MM.1S (cell line): ENCODE measurements at regions not wholly inside any gene's neighbourhood (a gene's known extent, or its start where the extent isn't known, plus 50 kb on each side); places are given as distances from the start of the nearest gene placed in this dataset.

Experiments used
- DNase-seq: peaks from one replicate; pipeline ENCODE4 v3.0.0-alpha.2; 2015
- H2AFZ ChIP-seq: fragments of 300-600 bp; sonication (generic); 2 replicates; pipeline ENCODE4 v1.6.0; 2016; ENCODE audit warnings: antibody characterized with exemption, low read length
- H3F3A ChIP-seq: fragments of 300-600 bp; sonication (generic); 2 replicates; pipeline ENCODE4 v1.6.1; 2016; ENCODE audit warnings: mild to moderate bottlenecking, antibody characterized with exemption, low read length, moderate library complexity, mixed read lengths; ENCODE audit not compliant: insufficient read depth
- H3K27ac ChIP-seq: fragments of 300-600 bp; sonication (generic); 2 replicates; pipeline ENCODE4 v1.5.1; 2016; ENCODE audit warnings: mild to moderate bottlenecking, low read length
- H3K27me3 ChIP-seq: fragments of 300-600 bp; sonication (generic); replicated peaks from 2 replicates; pipeline ENCODE4 v1.6.0; 2016; ENCODE audit warnings: low read length; ENCODE audit not compliant: insufficient read depth
- H3K36me3 ChIP-seq: fragments of 300-600 bp; sonication (generic); replicated peaks from 2 replicates; pipeline ENCODE4 v1.6.1; 2016; ENCODE audit warnings: mild to moderate bottlenecking, low read length, mixed read lengths; ENCODE audit not compliant: insufficient read depth
- H3K4me1 ChIP-seq: fragments of 300-600 bp; sonication (generic); 2 replicates; pipeline ENCODE4 v1.6.1; 2016; ENCODE audit warnings: low read length, mixed read lengths
- H3K4me2 ChIP-seq: fragments of 300-600 bp; sonication (generic); 2 replicates; pipeline ENCODE4 v1.6.0; 2016; ENCODE audit warnings: low read depth, low read length
- H3K4me3 ChIP-seq: fragments of 300-600 bp; sonication (generic); 2 replicates; pipeline ENCODE4 v1.5.1; 2016; ENCODE audit warnings: low read length, mixed read lengths
- H3K79me2 ChIP-seq: fragments of 300-600 bp; sonication (generic); 2 replicates; pipeline ENCODE4 v1.6.1; 2016; ENCODE audit warnings: mixed run types, low read length, mixed read lengths
- H3K9ac ChIP-seq: fragments of 300-600 bp; sonication (generic); 2 replicates; pipeline ENCODE4 v1.6.1; 2016; ENCODE audit warnings: low read length, mixed read lengths
- H3K9me2 ChIP-seq: fragments of 300-600 bp; sonication (generic); replicated peaks from 2 replicates; pipeline ENCODE4 v1.6.1; 2016; ENCODE audit warnings: mild to moderate bottlenecking, low read length, mixed read lengths; ENCODE audit not compliant: insufficient read depth
- H3K9me3 ChIP-seq: fragments of 300-600 bp; sonication (generic); replicated peaks from 2 replicates; pipeline ENCODE4 v1.6.1; 2016; ENCODE audit warnings: mild to moderate bottlenecking, low read length, mixed read lengths; ENCODE audit not compliant: insufficient read depth
- H4K20me1 ChIP-seq: fragments of 300-600 bp; sonication (generic); 2 replicates; pipeline ENCODE4 v1.6.1; 2016; ENCODE audit warnings: mild to moderate bottlenecking, low read length, moderate library complexity, mixed read lengths; ENCODE audit not compliant: insufficient read depth
- EZH2 ChIP-seq: fragments of 300-600 bp; sonication (generic); optimal IDR thresholded peaks from 2 replicates; pipeline ENCODE3; 2017; ENCODE audit warnings: low read depth, mild to moderate bottlenecking, antibody characterized with exemption, low read length, mixed read lengths
- EZH2phosphoT487 ChIP-seq: fragments of 300-600 bp; sonication (generic); IDR thresholded peaks from 2 replicates; pipeline ENCODE4 v1.6.1; 2018; ENCODE audit warnings: antibody characterized with exemption, low read length
- TF ChIP-seq, protein P1 (sequence below): fragments of 300-600 bp; sonication (generic); IDR thresholded peaks from 2 replicates; pipeline ENCODE4 v1.5.1; 2016; ENCODE audit warnings: antibody characterized with exemption, low read length, mixed read lengths

- TF ChIP-seq EZH2phosphoT487, result no peak
- no peak for TF ChIP-seq EZH2
- TF ChIP-seq, protein P1, sequence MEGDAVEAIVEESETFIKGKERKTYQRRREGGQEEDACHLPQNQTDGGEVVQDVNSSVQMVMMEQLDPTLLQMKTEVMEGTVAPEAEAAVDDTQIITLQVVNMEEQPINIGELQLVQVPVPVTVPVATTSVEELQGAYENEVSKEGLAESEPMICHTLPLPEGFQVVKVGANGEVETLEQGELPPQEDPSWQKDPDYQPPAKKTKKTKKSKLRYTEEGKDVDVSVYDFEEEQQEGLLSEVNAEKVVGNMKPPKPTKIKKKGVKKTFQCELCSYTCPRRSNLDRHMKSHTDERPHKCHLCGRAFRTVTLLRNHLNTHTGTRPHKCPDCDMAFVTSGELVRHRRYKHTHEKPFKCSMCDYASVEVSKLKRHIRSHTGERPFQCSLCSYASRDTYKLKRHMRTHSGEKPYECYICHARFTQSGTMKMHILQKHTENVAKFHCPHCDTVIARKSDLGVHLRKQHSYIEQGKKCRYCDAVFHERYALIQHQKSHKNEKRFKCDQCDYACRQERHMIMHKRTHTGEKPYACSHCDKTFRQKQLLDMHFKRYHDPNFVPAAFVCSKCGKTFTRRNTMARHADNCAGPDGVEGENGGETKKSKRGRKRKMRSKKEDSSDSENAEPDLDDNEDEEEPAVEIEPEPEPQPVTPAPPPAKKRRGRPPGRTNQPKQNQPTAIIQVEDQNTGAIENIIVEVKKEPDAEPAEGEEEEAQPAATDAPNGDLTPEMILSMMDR, result no peak
- Histone ChIP-seq H3K9ac (no peak overlapping the region), H3K27ac (no peak overlapping the region), H3K4me2 (no peak overlapping the region), H3K79me2 (no peaks in the 10 kb centered on the region), H3K36me3 (no peaks in the 10 kb centered on the region), H3K9me2 (no peaks in the 10 kb centered on the region), H3K4me1 (peaks cover under 1% of the 10 kb centered on the region; the same call in 1 of the 2 replicates), H4K20me1 (no peaks in the 10 kb centered on the region), H3K9me3 (no peaks in the 10 kb centered on the region), H3F3A (no peaks in the 10 kb centered on the region), H3K4me3 (no peak overlapping the region), H2AFZ (no peak overlapping the region), H3K27me3 (no peaks in the 10 kb centered on the region)
- no peak for DNase-seq
Measured at GRCh38 chr1:201721082-201722049, 107.6 kb upstream of the IPO9 start.

DNA sequence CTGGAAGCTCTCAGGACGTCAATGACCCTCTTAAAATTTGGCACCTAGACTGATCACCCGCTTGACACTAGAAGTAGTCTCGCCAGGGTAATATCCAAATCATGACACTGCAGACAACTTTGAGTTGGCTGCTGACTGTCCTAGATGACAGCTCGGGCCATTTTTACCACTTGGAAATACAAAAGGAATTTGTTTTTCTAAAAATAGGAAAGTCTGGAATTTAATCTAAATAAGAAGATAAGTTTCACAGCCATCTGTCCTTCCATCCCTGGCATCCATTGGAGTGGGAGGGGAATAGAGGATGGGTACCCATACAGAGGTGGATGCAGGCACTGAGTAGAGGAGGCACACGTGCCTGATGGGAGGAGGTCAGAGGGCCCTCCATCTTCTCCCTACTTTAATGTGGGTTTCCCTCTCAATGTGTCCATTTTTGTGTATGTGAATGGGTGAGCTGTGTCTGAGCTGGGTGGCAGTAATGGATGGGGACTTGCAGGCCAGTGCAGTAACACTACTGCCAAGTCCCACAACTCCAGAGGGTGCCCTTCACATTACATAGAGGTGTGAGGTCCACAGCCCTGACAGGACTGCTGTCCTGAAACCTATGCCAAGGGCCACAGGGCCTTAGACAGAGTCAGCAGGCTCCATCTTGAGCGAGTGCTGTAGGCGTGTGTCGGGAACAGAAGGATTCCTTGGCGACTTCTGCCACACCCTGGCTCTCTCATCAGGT is 104.8 kb upstream of the IPO9 start:
- TF ChIP-seq EZH2 (no peak), EZH2phosphoT487 (no peak)
- TF ChIP-seq, protein P1, result no peak
- H3K4me2 ChIP-seq, result no peak overlapping the region
- H3F3A ChIP-seq, result no peaks in the 10 kb centered on the region
- DNase-seq, result no peak
- H3K4me1 ChIP-seq, result no peaks in the 10 kb centered on the region
- no peak overlapping the region for H3K27ac ChIP-seq
- H3K27me3 ChIP-seq, result no peaks in the 10 kb centered on the region
- no peaks in the 10 kb centered on the region for H3K36me3 ChIP-seq
- no peak overlapping the region for H2AFZ ChIP-seq
- no peaks in the 10 kb centered on the region for H3K79me2 ChIP-seq
- H3K9me3 ChIP-seq, result no peaks in the 10 kb centered on the region
- no peaks in the 10 kb centered on the region for H3K9me2 ChIP-seq
- H3K4me3 ChIP-seq, result no peak overlapping the region
- no peak overlapping the region for H3K9ac ChIP-seq
- H4K20me1 ChIP-seq, result no peaks in the 10 kb centered on the region

GRCh38 chr1:201724766-201725118 is 104.2 kb upstream of the IPO9 start:
- Histone ChIP-seq H3K4me2 (no peak overlapping the region), H3K4me3 (no peak overlapping the region), H3K27me3 (no peaks in the 10 kb centered on the region), H3K27ac (no peak overlapping the region), H3K9ac (no peak overlapping the region), H2AFZ (no peak overlapping the region), H3K4me1 (no peaks in the 10 kb centered on the region), H3K9me2 (no peaks in the 10 kb centered on the region), H3K9me3 (no peaks in the 10 kb centered on the region), H3K36me3 (no peaks in the 10 kb centered on the region), H4K20me1 (no peaks in the 10 kb centered on the region), H3F3A (no peaks in the 10 kb centered on the region), H3K79me2 (no peaks in the 10 kb centered on the region)
- TF ChIP-seq, protein P1, result no peak
- TF ChIP-seq EZH2 (no peak), EZH2phosphoT487 (no peak)
- DNase-seq, result no peak
